SU-DHL-6 (cell line): ENCODE measurements at regions not wholly inside any gene's neighbourhood (a gene's known extent, or its start where the extent isn't known, plus 50 kb on each side); places are given as distances from the start of the nearest gene placed in this dataset.

Experiments used
- EZH2phosphoT487 ChIP-seq: fragments of 200-600 bp; sonication (generic), shearing (Covaris generic); conservative IDR thresholded peaks from 2 replicates; pipeline ENCODE4 v1.6.1; 2018; ENCODE audit warnings: mild to moderate bottlenecking, antibody characterized with exemption, low read length, moderate library complexity, mixed read lengths
- TF ChIP-seq, protein P1 (sequence below): fragments of 200-600 bp; sonication (generic); IDR thresholded peaks from one replicate; pipeline ENCODE4 v1.5.1; 2017; ENCODE audit warnings: antibody characterized with exemption, mild to moderate bottlenecking, low read length, moderate library complexity; ENCODE audit not compliant: insufficient read depth, poor library complexity, severe bottlenecking

DNA sequence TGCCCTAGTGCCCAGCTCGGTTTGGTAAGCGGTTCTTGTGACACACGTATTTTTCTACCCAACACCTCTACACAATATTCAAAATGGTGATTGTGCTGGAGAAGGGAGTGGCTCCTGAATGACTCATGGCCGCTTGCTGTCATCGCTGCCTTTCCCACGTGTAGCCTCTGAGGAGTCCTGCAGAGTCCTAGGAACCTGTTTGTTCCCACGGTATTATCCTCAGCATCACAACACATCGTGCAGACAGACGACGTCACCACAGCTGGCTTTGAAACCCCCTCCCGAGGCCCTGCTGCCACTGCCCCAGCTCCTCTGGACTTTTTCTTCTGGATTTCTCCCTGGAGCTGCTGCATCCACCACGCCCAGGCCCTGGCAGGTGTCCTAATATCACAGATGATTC, 353.5 kb downstream of the SMOC2 start:
- TF ChIP-seq, protein P1, sequence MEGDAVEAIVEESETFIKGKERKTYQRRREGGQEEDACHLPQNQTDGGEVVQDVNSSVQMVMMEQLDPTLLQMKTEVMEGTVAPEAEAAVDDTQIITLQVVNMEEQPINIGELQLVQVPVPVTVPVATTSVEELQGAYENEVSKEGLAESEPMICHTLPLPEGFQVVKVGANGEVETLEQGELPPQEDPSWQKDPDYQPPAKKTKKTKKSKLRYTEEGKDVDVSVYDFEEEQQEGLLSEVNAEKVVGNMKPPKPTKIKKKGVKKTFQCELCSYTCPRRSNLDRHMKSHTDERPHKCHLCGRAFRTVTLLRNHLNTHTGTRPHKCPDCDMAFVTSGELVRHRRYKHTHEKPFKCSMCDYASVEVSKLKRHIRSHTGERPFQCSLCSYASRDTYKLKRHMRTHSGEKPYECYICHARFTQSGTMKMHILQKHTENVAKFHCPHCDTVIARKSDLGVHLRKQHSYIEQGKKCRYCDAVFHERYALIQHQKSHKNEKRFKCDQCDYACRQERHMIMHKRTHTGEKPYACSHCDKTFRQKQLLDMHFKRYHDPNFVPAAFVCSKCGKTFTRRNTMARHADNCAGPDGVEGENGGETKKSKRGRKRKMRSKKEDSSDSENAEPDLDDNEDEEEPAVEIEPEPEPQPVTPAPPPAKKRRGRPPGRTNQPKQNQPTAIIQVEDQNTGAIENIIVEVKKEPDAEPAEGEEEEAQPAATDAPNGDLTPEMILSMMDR: no peak
- TF ChIP-seq EZH2phosphoT487: no peak
